SK-N-SH treated with all-trans-retinoic acid at 6 μM for 48 hours (cell line): ENCODE measurements at regions not wholly inside any gene's neighbourhood (a gene's known extent, or its start where the extent isn't known, plus 50 kb on each side); places are given as distances from the start of the nearest gene placed in this dataset.

ENCODE experiments used
- TF ChIP-seq, protein P1 (sequence below): fragments of 250-450 bp; sonication (Bioruptor Pico); IDR thresholded peaks from 2 replicates; pipeline ENCODE4 v1.5.1; 2020; ENCODE audit warnings: low read depth, mild to moderate bottlenecking, moderate library complexity
- TF ChIP-seq, protein P2 (sequence below): fragments of 250-450 bp; sonication (Bioruptor Pico); IDR thresholded peaks from 2 replicates; pipeline ENCODE4 v1.5.1; 2021; ENCODE audit warnings: mild to moderate bottlenecking, moderate library complexity

DNA sequence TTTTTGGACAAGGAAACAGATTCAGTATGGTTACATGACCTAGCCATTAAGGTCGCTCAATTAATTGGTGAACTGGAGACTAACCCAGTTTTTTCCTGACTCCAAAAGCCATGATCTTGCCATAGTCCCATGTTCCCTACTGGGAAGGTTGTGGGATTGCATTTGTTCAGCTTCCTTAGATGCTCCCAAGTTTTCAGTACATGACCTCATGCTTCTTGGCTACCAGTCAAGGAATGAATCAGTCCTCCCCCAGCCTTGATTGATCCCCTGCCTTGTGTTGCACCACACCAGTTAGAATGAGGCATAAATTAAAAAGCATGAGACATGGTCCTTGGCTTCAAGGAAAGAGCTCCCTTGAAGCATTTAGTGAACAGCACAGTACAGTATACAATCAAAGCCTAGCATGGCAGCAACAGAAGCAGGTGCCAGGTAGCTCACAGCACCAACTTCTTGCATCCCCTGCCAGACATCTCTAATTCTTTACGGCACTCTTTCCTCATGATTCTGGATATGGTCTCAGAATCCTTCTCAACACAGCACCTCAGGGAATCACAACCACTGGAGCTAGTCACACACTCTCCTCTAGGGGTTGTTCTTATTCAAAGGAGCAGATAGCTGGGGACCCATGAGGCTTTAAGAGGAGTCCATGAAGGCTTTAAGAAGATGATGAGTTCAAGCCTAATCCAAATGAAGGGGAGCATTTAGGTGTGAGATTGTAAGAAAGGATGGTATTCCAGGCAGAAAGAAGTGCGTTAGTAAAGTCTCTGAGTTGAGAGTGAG is 295.5 kb upstream of the CLINT1 start:
- TF ChIP-seq, protein P1, sequence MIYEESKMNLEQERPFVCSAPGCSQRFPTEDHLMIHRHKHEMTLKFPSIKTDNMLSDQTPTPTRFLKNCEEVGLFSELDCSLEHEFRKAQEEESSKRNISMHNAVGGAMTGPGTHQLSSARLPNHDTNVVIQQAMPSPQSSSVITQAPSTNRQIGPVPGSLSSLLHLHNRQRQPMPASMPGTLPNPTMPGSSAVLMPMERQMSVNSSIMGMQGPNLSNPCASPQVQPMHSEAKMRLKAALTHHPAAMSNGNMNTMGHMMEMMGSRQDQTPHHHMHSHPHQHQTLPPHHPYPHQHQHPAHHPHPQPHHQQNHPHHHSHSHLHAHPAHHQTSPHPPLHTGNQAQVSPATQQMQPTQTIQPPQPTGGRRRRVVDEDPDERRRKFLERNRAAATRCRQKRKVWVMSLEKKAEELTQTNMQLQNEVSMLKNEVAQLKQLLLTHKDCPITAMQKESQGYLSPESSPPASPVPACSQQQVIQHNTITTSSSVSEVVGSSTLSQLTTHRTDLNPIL (CRISPR knock-in tag), result peak; percentile 92
- TF ChIP-seq, protein P2, sequence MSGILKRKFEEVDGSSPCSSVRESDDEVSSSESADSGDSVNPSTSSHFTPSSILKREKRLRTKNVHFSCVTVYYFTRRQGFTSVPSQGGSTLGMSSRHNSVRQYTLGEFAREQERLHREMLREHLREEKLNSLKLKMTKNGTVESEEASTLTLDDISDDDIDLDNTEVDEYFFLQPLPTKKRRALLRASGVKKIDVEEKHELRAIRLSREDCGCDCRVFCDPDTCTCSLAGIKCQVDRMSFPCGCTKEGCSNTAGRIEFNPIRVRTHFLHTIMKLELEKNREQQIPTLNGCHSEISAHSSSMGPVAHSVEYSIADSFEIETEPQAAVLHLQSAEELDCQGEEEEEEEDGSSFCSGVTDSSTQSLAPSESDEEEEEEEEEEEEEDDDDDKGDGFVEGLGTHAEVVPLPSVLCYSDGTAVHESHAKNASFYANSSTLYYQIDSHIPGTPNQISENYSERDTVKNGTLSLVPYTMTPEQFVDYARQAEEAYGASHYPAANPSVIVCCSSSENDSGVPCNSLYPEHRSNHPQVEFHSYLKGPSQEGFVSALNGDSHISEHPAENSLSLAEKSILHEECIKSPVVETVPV (CRISPR knock-in tag), result no peak
